ENCODE measurements at regions not wholly inside any gene's neighbourhood (a gene's known extent, or its start where the extent isn't known, plus 50 kb on each side); places are given as distances from the start of the nearest gene placed in this dataset.

- no peaks in the 10 kb centered on the region for H3K4me1 ChIP-seq (ENCODE audit: low read depth)
- no peaks in the 10 kb centered on the region for H3K36me3 ChIP-seq
- no peak for DNase-seq (ENCODE audit: low read depth in 1 of 2, low spot score in 1 of 2)
These were observed 68.9 kb upstream of the DYRK2 start for GRCh38 chr12:67579662-67580003.

DNA sequence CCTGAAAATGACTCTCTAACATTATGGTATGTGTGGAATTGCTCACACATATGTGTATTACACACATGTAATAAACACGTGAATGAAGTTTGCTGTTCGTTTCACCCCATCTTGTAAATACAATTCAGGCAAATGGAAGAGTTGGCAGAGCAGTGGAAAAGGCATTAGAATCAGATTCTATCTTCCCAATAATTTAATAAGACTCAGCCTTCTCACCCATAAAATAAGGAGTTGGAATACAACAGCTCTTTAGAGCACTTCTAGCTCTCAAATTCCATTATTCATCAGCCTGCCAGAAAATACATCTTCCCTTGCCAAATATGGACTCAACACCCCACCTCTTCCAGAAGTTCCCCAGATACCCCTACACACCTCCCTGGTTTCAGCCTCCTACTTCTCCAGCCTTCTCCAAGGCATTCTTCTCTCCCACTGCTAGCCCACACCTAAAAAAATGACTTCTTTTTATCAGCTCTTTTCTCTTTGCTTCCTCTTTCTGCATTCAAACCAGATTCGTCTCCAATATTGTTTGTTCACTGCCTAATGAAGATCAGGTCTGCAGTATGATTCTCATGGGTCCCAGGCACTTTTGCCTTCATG, 66.2 kb upstream of the DYRK2 start:
- Histone ChIP-seq H3K27ac (no peak overlapping the region), H3K4me1 (ENCODE audit: low read depth) (no peaks in the 10 kb centered on the region), H3K4me3 (no peak overlapping the region), H3K27me3 (no peaks in the 10 kb centered on the region), H3K9me3 (ENCODE audit: low read depth) (peaks cover 2% of the 10 kb centered on the region), H3K36me3 (no peaks in the 10 kb centered on the region)
- TF ChIP-seq, protein P1, sequence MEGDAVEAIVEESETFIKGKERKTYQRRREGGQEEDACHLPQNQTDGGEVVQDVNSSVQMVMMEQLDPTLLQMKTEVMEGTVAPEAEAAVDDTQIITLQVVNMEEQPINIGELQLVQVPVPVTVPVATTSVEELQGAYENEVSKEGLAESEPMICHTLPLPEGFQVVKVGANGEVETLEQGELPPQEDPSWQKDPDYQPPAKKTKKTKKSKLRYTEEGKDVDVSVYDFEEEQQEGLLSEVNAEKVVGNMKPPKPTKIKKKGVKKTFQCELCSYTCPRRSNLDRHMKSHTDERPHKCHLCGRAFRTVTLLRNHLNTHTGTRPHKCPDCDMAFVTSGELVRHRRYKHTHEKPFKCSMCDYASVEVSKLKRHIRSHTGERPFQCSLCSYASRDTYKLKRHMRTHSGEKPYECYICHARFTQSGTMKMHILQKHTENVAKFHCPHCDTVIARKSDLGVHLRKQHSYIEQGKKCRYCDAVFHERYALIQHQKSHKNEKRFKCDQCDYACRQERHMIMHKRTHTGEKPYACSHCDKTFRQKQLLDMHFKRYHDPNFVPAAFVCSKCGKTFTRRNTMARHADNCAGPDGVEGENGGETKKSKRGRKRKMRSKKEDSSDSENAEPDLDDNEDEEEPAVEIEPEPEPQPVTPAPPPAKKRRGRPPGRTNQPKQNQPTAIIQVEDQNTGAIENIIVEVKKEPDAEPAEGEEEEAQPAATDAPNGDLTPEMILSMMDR (IDR thresholded peaks at IDR 0.05; ENCODE audit: low read depth, low read length): no peak
- no peak for DNase-seq (ENCODE audit: low read depth in 1 of 2, low spot score in 1 of 2)

More at GRCh38 chr12:67579662-67580003, 68.9 kb upstream of the DYRK2 start:
- Histone ChIP-seq H3K27ac (no peak overlapping the region), H3K9me3 (ENCODE audit: low read depth) (no peaks in the 10 kb centered on the region), H3K4me3 (no peak overlapping the region), H3K27me3 (no peaks in the 10 kb centered on the region)
- TF ChIP-seq, protein P1 (IDR thresholded peaks at IDR 0.05; ENCODE audit: low read depth, low read length): no peak

- no peak for DNase-seq (ENCODE audit: low read depth in 1 of 2, low spot score in 1 of 2)
- no peaks in the 10 kb centered on the region for H3K4me1 ChIP-seq (ENCODE audit: low read depth)
- no peaks in the 10 kb centered on the region for H3K27me3 ChIP-seq
- TF ChIP-seq, protein P1 (IDR thresholded peaks at IDR 0.05; ENCODE audit: low read depth, low read length): no peak
- no peak overlapping the region for H3K4me3 ChIP-seq
- H3K36me3 ChIP-seq: no peaks in the 10 kb centered on the region
- peaks cover 2% of the 10 kb centered on the region for H3K9me3 ChIP-seq (ENCODE audit: low read depth)
- no peak overlapping the region for H3K27ac ChIP-seq
These were observed 65.7 kb upstream of the DYRK2 start for GRCh38 chr12:67582844-67583243.

GRCh38 chr12:67586951-67587350, 61.6 kb upstream of the DYRK2 start:
- no peaks in the 10 kb centered on the region for H3K27me3 ChIP-seq

DNA sequence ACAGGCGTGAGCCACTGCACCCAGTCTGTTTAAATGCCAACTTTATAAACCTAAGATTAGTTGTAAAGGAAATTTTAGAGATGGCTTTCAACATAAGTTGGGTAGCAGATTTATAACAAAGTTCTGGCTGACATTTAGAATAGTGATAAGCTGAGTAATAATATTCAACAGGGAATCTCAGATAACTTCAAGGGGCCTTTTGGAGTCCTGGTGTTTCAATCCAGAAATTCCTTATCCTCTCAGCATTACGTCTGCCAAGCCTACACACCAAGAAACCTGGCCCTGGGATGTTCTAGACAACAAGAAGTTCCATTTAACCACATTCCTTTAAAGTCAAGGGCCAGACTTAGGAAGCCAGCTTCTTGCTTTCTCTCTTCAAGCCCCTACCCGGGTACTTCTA, 59.5 kb upstream of the DYRK2 start:
- no peak overlapping the region for H3K27ac ChIP-seq
- H3K9me3 ChIP-seq (ENCODE audit: low read depth): peaks cover 2% of the 10 kb centered on the region
- H3K4me1 ChIP-seq (ENCODE audit: low read depth): no peaks in the 10 kb centered on the region
- TF ChIP-seq, protein P1 (IDR thresholded peaks at IDR 0.05; ENCODE audit: low read depth, low read length): no peak
- H3K4me3 ChIP-seq: no peak overlapping the region
- H3K27me3 ChIP-seq: no peaks in the 10 kb centered on the region
- no peak for DNase-seq (ENCODE audit: low read depth in 1 of 2, low spot score in 1 of 2)
- H3K36me3 ChIP-seq: no peaks in the 10 kb centered on the region

More at GRCh38 chr12:67586951-67587350, 61.6 kb upstream of the DYRK2 start:
- H3K4me3 ChIP-seq: no peak overlapping the region
- TF ChIP-seq, protein P1 (IDR thresholded peaks at IDR 0.05; ENCODE audit: low read depth, low read length): no peak
- no peaks in the 10 kb centered on the region for H3K4me1 ChIP-seq (ENCODE audit: low read depth)
- peaks cover 2% of the 10 kb centered on the region for H3K9me3 ChIP-seq (ENCODE audit: low read depth)
- H3K27ac ChIP-seq: no peak overlapping the region
- no peak for DNase-seq (ENCODE audit: low read depth in 1 of 2, low spot score in 1 of 2)
- no peaks in the 10 kb centered on the region for H3K36me3 ChIP-seq

Measured in cardiac muscle cell (in vitro differentiated cells and primary cell).